Activated CD4-positive, alpha-beta T cell treated with anti-CD3 and anti-CD28 coated beads, Interleukin-2, Interleukin-4, amounts not matched to agents 100 ng/mL and 50 ng/mL, durations not matched to agents 16 hours and 8 hours (primary cell): ENCODE measurements at regions not wholly inside any gene's neighbourhood (a gene's known extent, or its start where the extent isn't known, plus 50 kb on each side); places are given as distances from the start of the nearest gene placed in this dataset.

ENCODE experiments used
- DNase-seq: peaks from one replicate; pipeline ENCODE4 v3.0.0-alpha.2; 2020; ENCODE audit warnings: low spot score

- no peak for DNase-seq
Observed at GRCh38 chr9:91023741-91024140, 222.1 kb downstream of the SYK start.

GRCh38 chr9:91024841-91025240 lies 223.2 kb downstream of the SYK start:
- DNase-seq = no peak

- DNase-seq = no peak
Observed at GRCh38 chr9:91025856-91026255, 224.2 kb downstream of the SYK start.

- DNase-seq = no peak
Observed at GRCh38 chr9:91026266-91026665, 224.6 kb downstream of the SYK start.

GRCh38 chr9:91027005-91027404 lies 225.4 kb downstream of the SYK start:
- no peak for DNase-seq

DNA sequence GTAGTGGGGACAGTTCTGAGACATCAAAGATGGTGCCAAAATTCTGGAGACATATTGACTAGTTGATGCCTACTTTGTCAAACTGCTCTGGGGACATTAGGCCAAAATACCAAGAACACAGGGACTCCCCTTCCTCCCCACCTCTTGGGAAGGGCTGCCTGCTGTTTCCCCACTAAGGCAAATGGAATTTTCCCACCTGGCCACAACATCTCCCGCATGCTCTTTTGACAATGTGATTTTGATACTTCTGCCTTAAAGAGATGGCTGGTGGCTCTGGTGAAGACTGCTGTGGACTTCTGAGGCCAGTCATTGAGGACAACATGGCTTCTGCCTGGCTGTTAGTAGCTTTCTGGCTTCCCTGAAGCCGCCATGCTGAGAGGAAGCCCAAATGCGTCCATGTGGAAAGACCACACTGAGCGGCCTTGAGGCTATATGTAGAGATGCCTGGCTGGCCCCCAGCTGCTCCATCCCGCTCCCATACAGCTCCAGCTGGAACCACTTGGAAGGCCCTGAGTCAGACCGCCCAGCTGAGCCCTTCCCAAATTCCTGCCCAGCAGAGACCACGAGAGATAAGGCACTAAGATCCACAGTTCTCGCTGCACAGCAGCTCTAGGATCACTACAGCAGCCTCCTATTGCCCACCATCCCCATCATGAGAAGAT lies 226.7 kb downstream of the SYK start:
- DNase-seq = no peak

DNA sequence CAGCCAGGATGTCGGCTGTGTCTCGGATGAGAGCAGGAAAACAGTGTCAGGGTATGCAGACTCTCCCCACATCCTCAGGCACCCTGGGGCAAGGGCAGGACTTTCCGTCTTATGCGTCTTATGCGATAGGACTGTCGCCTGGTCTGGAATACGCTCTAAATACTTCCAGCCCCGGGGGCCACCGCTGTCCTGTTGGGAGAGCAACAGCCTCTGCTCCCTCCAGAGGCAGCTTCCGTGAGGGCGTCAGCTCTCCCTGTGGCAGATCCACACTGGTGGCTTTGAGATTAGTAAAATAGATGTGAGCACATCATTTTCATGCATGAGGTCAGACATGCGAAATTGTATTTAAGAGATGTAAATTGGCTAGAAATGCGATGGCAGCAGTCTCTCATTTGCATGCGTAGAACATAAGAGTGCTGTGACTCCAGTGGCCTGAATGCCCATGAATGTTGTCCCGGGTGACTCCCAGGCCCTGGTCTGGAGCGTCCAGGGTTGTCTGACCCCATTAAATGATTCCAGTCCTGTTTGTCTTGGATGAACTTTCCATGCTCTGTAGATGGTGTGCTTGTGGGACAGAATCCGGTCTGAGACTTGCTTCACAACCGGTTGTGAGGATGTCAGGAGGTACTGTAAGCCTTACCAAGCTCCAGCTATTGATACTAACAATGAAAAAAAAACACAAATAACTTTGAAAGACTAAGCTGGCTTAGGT lies 228.2 kb downstream of the SYK start:
- no peak for DNase-seq

GRCh38 chr9:91032121-91032531 lies 230.5 kb downstream of the SYK start:
- DNase-seq = no peak

DNA sequence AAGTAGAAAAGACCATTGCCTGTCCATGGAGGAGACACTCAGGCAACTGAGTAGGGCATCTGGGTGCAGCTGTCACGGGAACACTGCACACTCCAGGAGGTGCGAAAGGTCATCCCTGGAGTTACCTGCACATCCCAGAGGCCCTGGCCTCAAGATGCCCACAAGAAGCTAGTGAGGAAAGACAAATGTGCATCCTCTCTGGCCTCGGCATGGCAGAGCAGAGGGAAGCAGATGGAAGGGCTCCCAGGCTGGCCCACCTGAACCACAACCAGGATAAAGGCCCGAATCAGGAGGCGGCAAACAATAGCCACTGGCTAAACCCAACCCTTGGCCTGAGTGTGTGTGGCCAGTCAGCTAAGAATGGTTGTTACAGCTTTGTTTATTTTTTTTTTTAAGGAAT lies 231.7 kb downstream of the SYK start:
- no peak for DNase-seq

- DNase-seq = peak; percentile 73
Observed at GRCh38 chr9:91033797-91034196, 232.2 kb downstream of the SYK start.

GRCh38 chr9:91034521-91034920 lies 232.9 kb downstream of the SYK start:
- no peak for DNase-seq

GRCh38 chr9:91034976-91035824 lies 233.6 kb downstream of the SYK start:
- DNase-seq = no peak

DNA sequence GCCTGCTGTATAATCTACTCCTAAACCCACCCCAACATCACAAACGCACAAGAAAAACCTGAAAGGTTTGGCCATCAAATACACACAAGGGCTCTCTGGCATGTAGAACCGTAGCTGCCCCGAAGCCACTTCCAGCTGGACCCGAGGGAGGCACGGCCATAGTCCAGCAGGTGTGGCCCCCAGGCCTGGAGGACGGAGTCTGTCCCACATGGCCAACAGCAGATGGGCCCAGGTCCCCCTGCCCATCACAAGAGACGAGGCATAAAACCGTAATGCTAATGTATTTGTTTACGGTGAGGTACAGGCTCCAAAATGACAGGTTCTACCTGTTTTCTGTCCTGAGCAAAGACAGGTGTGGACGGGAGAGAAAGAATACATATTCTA lies 234.2 kb downstream of the SYK start:
- no peak for DNase-seq

- DNase-seq = no peak
Observed at GRCh38 chr9:91036356-91036755, 234.7 kb downstream of the SYK start.

- peak; percentile 89 for DNase-seq
Observed at GRCh38 chr9:91036826-91037510, 235.3 kb downstream of the SYK start.

DNA sequence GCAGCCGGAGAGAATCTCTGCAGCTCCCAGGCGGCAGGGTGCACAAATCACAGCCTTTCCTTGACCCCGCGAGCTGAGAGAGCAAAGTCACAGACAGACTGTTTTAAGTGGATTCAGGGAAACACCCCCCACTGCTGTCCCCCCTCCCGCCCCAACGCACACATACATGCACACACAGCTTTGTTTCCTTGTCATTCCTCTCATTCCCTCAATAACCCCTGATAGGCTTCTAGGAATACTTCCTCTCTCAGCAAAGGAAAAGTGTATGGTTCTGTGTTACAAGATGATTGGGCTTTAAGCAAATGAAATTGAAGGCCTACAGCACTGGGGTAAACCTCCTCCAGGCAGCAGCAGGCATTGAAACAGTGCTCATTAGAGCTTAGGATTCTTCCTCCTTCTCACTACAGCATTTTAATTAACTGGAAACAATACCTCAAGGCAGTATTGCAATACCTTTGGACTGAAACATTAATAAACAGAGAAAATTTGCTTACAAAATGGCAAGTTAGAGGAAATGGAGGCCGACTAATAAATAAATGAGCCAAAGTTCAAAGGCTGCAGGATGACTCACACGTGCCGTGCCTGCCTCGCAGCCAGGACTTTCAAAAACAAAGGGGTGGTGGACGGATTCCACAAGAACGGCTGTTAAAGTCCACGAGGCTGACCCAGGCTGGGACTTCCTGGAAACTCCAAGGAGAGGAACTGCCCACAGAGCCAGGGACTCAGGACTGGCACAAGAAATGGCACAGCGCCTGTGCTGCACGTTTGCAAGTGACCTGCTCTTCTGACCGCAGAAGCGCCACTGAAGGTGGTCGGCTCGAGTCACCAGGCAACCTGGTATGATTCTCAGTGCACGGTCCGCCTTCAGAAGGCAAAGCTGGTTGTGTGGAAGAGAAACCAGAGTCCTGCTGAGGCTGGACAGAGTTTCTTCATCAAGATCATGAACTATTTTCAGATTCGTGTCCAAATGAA lies 236.2 kb downstream of the SYK start:
- no peak for DNase-seq

GRCh38 chr9:91038483-91039124 lies 237.0 kb downstream of the SYK start:
- no peak for DNase-seq

DNA sequence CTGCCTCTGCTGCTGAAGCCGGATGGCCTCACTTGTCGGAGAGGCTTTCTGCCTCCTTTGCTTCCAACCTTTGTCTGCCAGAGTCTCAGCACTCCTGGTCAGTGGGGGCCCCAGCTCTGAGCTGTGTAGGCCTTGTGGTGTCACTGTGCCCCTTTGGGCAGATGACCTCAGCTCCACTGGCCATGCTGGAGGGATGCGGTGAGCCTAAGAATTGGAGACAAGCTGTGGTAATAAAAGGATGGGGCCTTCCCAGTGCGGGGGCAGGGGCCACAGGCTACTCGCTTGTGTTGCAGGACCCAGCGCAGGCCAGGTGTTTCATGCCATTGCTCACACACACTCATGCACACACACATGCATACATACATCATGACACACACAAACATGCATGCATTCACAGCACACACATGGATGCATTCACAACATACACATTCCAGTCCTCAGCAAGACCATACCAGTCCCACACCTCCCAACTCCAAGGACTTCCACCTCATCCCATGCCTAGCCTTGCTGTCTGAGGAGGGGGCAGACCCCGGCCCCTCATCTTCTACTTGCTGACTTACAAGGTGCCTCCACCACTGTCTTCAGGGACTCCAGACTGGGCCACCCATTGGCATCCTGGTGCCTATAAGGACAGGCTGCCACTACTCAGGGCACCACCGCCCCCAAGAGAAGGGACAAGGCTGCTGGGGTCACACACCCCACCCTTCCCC lies 237.7 kb downstream of the SYK start:
- DNase-seq = no peak

DNA sequence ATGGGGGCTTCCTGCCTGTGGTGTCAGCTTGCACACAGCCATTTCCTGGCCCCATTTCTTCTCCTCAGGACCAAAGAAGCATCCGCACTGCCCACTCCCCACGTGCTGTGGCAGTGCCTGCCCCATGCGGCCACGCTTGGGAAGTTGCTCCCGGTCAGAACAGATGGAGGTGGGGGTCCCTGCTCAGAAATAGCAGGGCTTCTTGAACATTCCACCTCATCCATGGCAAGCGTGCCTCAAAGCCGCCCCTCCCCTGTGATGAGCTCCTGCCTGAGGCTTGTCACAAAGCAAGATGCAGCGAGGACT lies 238.2 kb downstream of the SYK start:
- no peak for DNase-seq
